Gastrocnemius medialis (tissue), 4 donors: ENCODE measurements at regions not wholly inside any gene's neighbourhood (a gene's known extent, or its start where the extent isn't known, plus 50 kb on each side); places are given as distances from the start of the nearest gene placed in this dataset.

Experiments
- POLR2A ChIP-seq, 2 donors: fragments of 450-650 bp; IDR thresholded peaks; one replicate each; pipeline ENCODE4 v1.6.1; 2017; ENCODE audit warnings: antibody characterized with exemption in 2 of 2, mild to moderate bottlenecking in 2 of 2, moderate library complexity in 2 of 2
- TF ChIP-seq, protein P1 (sequence below), 5 experiments: fragments of 450-650 bp in 3 of 5; fragments of 200-600 bp in 2 of 5; sonication (generic) in 2 of 5; IDR thresholded peaks in 4 of 5; conservative IDR thresholded peaks in 1 of 5; 1 replicate in 4 of 5; 2 replicates in 1 of 5; pipeline ENCODE4 v1.5.1; 2016 to 2019; ENCODE audit warnings: antibody characterized with exemption in 5 of 5, mild to moderate bottlenecking in 3 of 5, moderate library complexity in 3 of 5

DNA sequence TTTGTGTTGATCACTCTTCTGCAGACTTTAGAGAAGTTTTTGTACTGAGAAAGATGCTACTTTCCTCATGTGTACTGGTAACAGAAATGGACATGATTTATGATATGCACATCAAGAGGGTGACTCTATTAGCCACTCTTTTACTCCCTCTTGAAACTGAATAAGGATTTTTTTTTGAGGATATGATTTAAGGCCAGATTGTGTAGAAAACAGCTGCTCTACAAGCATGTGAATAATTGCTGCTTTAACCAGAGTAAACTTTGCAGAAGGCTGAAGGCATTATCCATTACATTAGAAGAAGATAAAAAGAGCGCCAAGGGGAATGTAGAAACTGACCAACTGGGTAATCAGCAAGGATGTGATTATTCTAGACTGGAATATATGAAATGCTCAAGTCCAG, 276.2 kb upstream of the MAP3K7 start:
- TF ChIP-seq, protein P1, sequence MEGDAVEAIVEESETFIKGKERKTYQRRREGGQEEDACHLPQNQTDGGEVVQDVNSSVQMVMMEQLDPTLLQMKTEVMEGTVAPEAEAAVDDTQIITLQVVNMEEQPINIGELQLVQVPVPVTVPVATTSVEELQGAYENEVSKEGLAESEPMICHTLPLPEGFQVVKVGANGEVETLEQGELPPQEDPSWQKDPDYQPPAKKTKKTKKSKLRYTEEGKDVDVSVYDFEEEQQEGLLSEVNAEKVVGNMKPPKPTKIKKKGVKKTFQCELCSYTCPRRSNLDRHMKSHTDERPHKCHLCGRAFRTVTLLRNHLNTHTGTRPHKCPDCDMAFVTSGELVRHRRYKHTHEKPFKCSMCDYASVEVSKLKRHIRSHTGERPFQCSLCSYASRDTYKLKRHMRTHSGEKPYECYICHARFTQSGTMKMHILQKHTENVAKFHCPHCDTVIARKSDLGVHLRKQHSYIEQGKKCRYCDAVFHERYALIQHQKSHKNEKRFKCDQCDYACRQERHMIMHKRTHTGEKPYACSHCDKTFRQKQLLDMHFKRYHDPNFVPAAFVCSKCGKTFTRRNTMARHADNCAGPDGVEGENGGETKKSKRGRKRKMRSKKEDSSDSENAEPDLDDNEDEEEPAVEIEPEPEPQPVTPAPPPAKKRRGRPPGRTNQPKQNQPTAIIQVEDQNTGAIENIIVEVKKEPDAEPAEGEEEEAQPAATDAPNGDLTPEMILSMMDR (IDR thresholded peaks at IDR 0.05 in 4 of 5, conservative IDR thresholded peaks at IDR 0.05 in 1 of 5): no peak
- TF ChIP-seq POLR2A (IDR thresholded peaks at IDR 0.05): no peak
